ENCODE measurements at regions not wholly inside any gene's neighbourhood (a gene's known extent, or its start where the extent isn't known, plus 50 kb on each side); places are given as distances from the start of the nearest gene placed in this dataset.

- no peak for TF ChIP-seq CTCF (conservative IDR thresholded peaks at IDR 0.05 in 1 of 2, IDR thresholded peaks at IDR 0.05 in 1 of 2; ENCODE audit: low read depth in 1 of 2, low read length in 2 of 2)
- TF ChIP-seq EZH2 (IDR thresholded peaks at IDR 0.05; ENCODE audit: low read length, missing control alignments) = no peak
Measured at GRCh38 chr7:148944935-148945934, 61.1 kb upstream of the EZH2 start.
